Stimulated activated CD4-positive, alpha-beta T cell treated with anti-CD3 and anti-CD28 coated beads, TNF-alpha, amount 100 ng/mL, for 4 hours (primary cell): ENCODE measurements at regions not wholly inside any gene's neighbourhood (a gene's known extent, or its start where the extent isn't known, plus 50 kb on each side); places are given as distances from the start of the nearest gene placed in this dataset.

Source experiments
- DNase-seq, 3 experiments: peaks; one replicate each; pipeline ENCODE4 v3.0.0-alpha.2; 2020; ENCODE audit warnings: low read depth in 3 of 3

- DNase-seq: no peak
Observed at GRCh38 chr2:240208631-240209211, 68.3 kb upstream of the OTOS start.

- DNase-seq: no peak
Observed at GRCh38 chr2:240209493-240209892, 69.0 kb upstream of the OTOS start.

GRCh38 chr2:240210198-240210965 is 69.9 kb upstream of the OTOS start:
- DNase-seq: no peak

- DNase-seq: no peak
Observed at GRCh38 chr2:240211096-240211495, 70.6 kb upstream of the OTOS start.

- DNase-seq: no peak
Observed at GRCh38 chr2:240211598-240212424, 71.4 kb upstream of the OTOS start.

GRCh38 chr2:240212425-240213225 is 72.2 kb upstream of the OTOS start:
- no peak for DNase-seq

GRCh38 chr2:240213226-240213475 is 72.7 kb upstream of the OTOS start:
- DNase-seq: no peak

- no peak for DNase-seq
Observed at GRCh38 chr2:240213476-240214421, 73.3 kb upstream of the OTOS start.

GRCh38 chr2:240214790-240215675 is 74.6 kb upstream of the OTOS start:
- DNase-seq: no peak

- no peak for DNase-seq
Observed at GRCh38 chr2:240215676-240216051, 75.2 kb upstream of the OTOS start.

- DNase-seq: no peak
Observed at GRCh38 chr2:240216167-240216566, 75.7 kb upstream of the OTOS start.

GRCh38 chr2:240217431-240218301 is 77.2 kb upstream of the OTOS start:
- no peak for DNase-seq

- DNase-seq: no peak
Observed at GRCh38 chr2:240219208-240219890, 78.9 kb upstream of the OTOS start.

GRCh38 chr2:240220371-240220770 is 79.9 kb upstream of the OTOS start:
- no peak for DNase-seq

- no peak for DNase-seq
Observed at GRCh38 chr2:240223631-240224030, 83.2 kb upstream of the OTOS start.

GRCh38 chr2:240224676-240225075 is 84.2 kb upstream of the OTOS start:
- DNase-seq: no peak

- no peak for DNase-seq
Observed at GRCh38 chr2:240225131-240225530, 84.7 kb upstream of the OTOS start.

GRCh38 chr2:240225660-240226475 is 85.4 kb upstream of the OTOS start:
- DNase-seq: no peak
